ENCODE measurements at regions not wholly inside any gene's neighbourhood (a gene's known extent, or its start where the extent isn't known, plus 50 kb on each side); places are given as distances from the start of the nearest gene placed in this dataset.
"Not testable (repeated sequence)": the region's sequence is repeated elsewhere in the genome, so short reads cannot be mapped to it uniquely, and the experiment has no call there.

DNA sequence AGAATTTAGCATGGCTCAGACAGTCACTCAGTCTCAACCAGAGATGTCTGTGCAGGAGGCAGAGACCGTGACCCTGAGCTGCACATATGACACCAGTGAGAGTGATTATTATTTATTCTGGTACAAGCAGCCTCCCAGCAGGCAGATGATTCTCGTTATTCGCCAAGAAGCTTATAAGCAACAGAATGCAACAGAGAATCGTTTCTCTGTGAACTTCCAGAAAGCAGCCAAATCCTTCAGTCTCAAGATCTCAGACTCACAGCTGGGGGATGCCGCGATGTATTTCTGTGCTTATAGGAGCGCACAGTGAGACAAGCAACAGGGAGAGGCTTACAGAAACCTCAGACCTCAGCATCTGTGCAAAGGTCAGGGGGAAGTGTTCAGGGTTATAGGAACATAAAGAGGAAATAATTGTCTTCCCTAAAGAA is 307.6 kb downstream of the DAD1 start:
- not testable (repeated sequence) for TF ChIP-seq SP1 (IDR thresholded peaks at IDR 0.05; ENCODE audit: low read depth, low read length); DPF2 (IDR thresholded peaks at IDR 0.05); CTCF (IDR thresholded peaks at IDR 0.05 in 2 of 3, conservative IDR thresholded peaks at IDR 0.05 in 1 of 3; ENCODE audit: control insufficient read depth in 2 of 3, extremely low read depth in 1 of 3, insufficient read depth in 1 of 3, low read depth in 3 of 3, low read length in 3 of 3); RBBP5 (conservative IDR thresholded peaks at IDR 0.05); GABPA (IDR thresholded peaks at IDR 0.05; ENCODE audit: low read depth); E2F4 (IDR thresholded peaks at IDR 0.05; ENCODE audit: low read depth, low read length); YY1 (IDR thresholded peaks at IDR 0.05; ENCODE audit: low read depth, low read length)
- TF ChIP-seq, protein P1, sequence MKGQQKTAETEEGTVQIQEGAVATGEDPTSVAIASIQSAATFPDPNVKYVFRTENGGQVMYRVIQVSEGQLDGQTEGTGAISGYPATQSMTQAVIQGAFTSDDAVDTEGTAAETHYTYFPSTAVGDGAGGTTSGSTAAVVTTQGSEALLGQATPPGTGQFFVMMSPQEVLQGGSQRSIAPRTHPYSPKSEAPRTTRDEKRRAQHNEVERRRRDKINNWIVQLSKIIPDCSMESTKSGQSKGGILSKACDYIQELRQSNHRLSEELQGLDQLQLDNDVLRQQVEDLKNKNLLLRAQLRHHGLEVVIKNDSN (IDR thresholded peaks at IDR 0.05; ENCODE audit: borderline replicate concordance, extremely low read length, insufficient read depth, low read depth, low read length) = not testable (repeated sequence)
